K562 (cell line): ENCODE measurements at regions not wholly inside any gene's neighbourhood (a gene's known extent, or its start where the extent isn't known, plus 50 kb on each side); places are given as distances from the start of the nearest gene placed in this dataset.

Experiments used
- ATAC-seq: fragments of 200-7000 bp; cut with Tn5 transposase; 3 replicates; pipeline ENCODE4 v1.9.1; 2020; ENCODE audit warnings: moderate library complexity
- BruUV-seq: library from RNA; stranded (reverse); fragments of 400-500 nt; replicated peaks from 2 replicates; lab custom pipeline; 2021; lab: Mats Ljungman, UMichigan
- CTCF ChIA-PET: fragments of 300-600 bp; formaldehyde crosslinking; extraction: SDS; loops from one replicate; lab custom pipeline; 2021; ENCODE audit warnings: low intra/inter-chr PET ratio; lab: Yijun Ruan, JAX
- POLR2A ChIA-PET: fragments of 300-600, 350-650 bp; sonication (Branson Sonifier 250); formaldehyde crosslinking; extraction: SDS; loops from one replicate; lab custom pipeline; 2021; ENCODE audit warnings: antibody characterized with exemption, inconsistent platforms; lab: Yijun Ruan, JAX
- DNase-seq, 4 experiments: peaks; one replicate each; pipeline versions ENCODE4 v3.0.0 to v3.0.0-alpha.2; 2011 to 2018; ENCODE audit warnings: low spot score in 3 of 4, mixed read lengths in 3 of 4; ENCODE audit errors: extremely low read depth in 1 of 4
- FAIRE-seq: peaks from 2 replicates; lab custom pipeline; 2011; peaks lifted over from hg19 to GRCh38; lab: Jason Lieb, UNC
- H2AFZ ChIP-seq: 2 replicates; pipeline ENCODE4 v1.6.0; 2011; ENCODE audit warnings: low read depth, low read length, control low read depth, inconsistent platforms
- H3K27ac ChIP-seq: fragments of 200-600 bp; 3 replicates; pipeline ENCODE4 v1.8.0; 2011; ENCODE audit warnings: low read depth, mild to moderate bottlenecking, control low read depth, inconsistent platforms, low read length, moderate library complexity, mixed read lengths; ENCODE audit errors: extremely low read depth
- H3K27me3 ChIP-seq, 2 experiments: fragments of 300-600 bp in 1 of 2; 2 replicates in 1 of 2; 3 replicates in 1 of 2; pipeline versions ENCODE4 v1.6.0 to v1.8.0; 2011; ENCODE audit warnings: inconsistent platforms in 2 of 2, low read length in 2 of 2, mild to moderate bottlenecking in 1 of 2, mixed read lengths in 1 of 2, moderate library complexity in 1 of 2; ENCODE audit not compliant: control insufficient read depth in 2 of 2, insufficient read depth in 2 of 2
- H3K36me3 ChIP-seq: fragments of 300-600 bp; 3 replicates; pipeline ENCODE4 v1.8.0; 2011; ENCODE audit warnings: mild to moderate bottlenecking, low read length, inconsistent platforms; ENCODE audit not compliant: control insufficient read depth, insufficient read depth
- H3K4me1 ChIP-seq, 2 experiments: fragments of 200-600 bp in 1 of 2; replicated peaks in 1 of 2; 2 replicates in 1 of 2; 3 replicates in 1 of 2; pipeline versions ENCODE4 v1.5.1 to v1.8.0; 2011; ENCODE audit warnings: inconsistent platforms in 2 of 2, low read length in 2 of 2, mild to moderate bottlenecking in 1 of 2, mixed read lengths in 1 of 2, moderate library complexity in 1 of 2; ENCODE audit not compliant: control insufficient read depth in 2 of 2, insufficient read depth in 2 of 2
- H3K4me2 ChIP-seq: 2 replicates; pipeline ENCODE4 v1.6.1; 2011; ENCODE audit warnings: low read length, control low read depth, inconsistent platforms, mixed read lengths; ENCODE audit not compliant: insufficient read depth
- H3K4me3 ChIP-seq: fragments of 200-600 bp; sonication (generic), shearing (Covaris generic); 2 replicates; pipeline ENCODE4 v1.5.1; 2016; ENCODE audit warnings: control low read depth, inconsistent platforms
- H3K79me2 ChIP-seq: fragments of 200-600 bp; 3 replicates; pipeline ENCODE4 v1.8.0; 2011; ENCODE audit warnings: low read length, inconsistent platforms; ENCODE audit not compliant: control insufficient read depth, insufficient read depth
- H3K9ac ChIP-seq, 2 experiments: 2 replicates each; pipeline versions ENCODE4 v1.6.0 to v1.6.1; 2011; ENCODE audit warnings: low read depth in 2 of 2, low read length in 2 of 2, control low read depth in 1 of 2, inconsistent platforms in 1 of 2, mild to moderate bottlenecking in 1 of 2, mixed read lengths in 1 of 2; ENCODE audit not compliant: insufficient read depth in 1 of 2
- H3K9me1 ChIP-seq: one replicate; pipeline ENCODE4 v1.6.0; 2011; ENCODE audit warnings: inconsistent platforms, mild to moderate bottlenecking, low read length, moderate library complexity; ENCODE audit not compliant: control insufficient read depth, insufficient read depth
- H3K9me3 ChIP-seq: replicated peaks from 2 replicates; pipeline ENCODE4 v1.5.1; 2011; ENCODE audit warnings: low read depth, low read length, inconsistent platforms; ENCODE audit not compliant: control insufficient read depth, insufficient read depth
- H4K20me1 ChIP-seq: replicated peaks from 2 replicates; pipeline ENCODE4 v1.6.1; 2011; ENCODE audit warnings: low read length, inconsistent platforms, mixed read lengths; ENCODE audit not compliant: control insufficient read depth, insufficient read depth
- AFF4 ChIP-seq: sonication (generic); formaldehyde crosslinking; IDR thresholded peaks from 2 replicates; pipeline ENCODE4 v1.8.0; 2023; ENCODE audit warnings: mild to moderate bottlenecking, missing genetic modification reagents
- ATF7 ChIP-seq: fragments of 450-650 bp; IDR thresholded peaks from 2 replicates; pipeline ENCODE4 v1.7.1; 2014; ENCODE audit warnings: mild to moderate bottlenecking, moderate library complexity
- C11orf30 ChIP-seq: fragments of 450-650 bp; IDR thresholded peaks from 2 replicates; pipeline ENCODE4 v1.6.1; 2016; ENCODE audit warnings: low read depth, mild to moderate bottlenecking
- CHD1 ChIP-seq: fragments of 200-600 bp; sonication (generic); IDR thresholded peaks from one replicate; pipeline ENCODE4 v1.6.1; 2012; ENCODE audit warnings: mild to moderate bottlenecking, moderate library complexity, low read length, inconsistent platforms
- CREBBP ChIP-seq: IDR thresholded peaks from one replicate; pipeline ENCODE4 v1.6.1; 2012; ENCODE audit warnings: low read depth, mild to moderate bottlenecking, control low read depth, inconsistent platforms, low read length
- DPF2 ChIP-seq: fragments of 450-650 bp; IDR thresholded peaks from 2 replicates; pipeline ENCODE4 v1.6.1; 2016
- ESRRA ChIP-seq: fragments of 450-650 bp; IDR thresholded peaks from 2 replicates; pipeline ENCODE4 v1.6.1; 2014; ENCODE audit warnings: low read depth, mild to moderate bottlenecking, moderate library complexity, borderline replicate concordance
- GATA2 ChIP-seq: sonication (generic); formaldehyde crosslinking; IDR thresholded peaks from 2 replicates; pipeline ENCODE4 v1.4.0; 2020; ENCODE audit warnings: mild to moderate bottlenecking, missing genetic modification reagents
- HDAC3 ChIP-seq: fragments of 450-650 bp; IDR thresholded peaks from 2 replicates; pipeline ENCODE4 v1.6.1; 2018; ENCODE audit warnings: borderline replicate concordance, mild to moderate bottlenecking, moderate library complexity; ENCODE audit not compliant: partially characterized antibody
- HOXB6 ChIP-seq: fragments of 250-450 bp; sonication (Bioruptor Pico); IDR thresholded peaks from 2 replicates; pipeline ENCODE4 v1.5.1; 2022; ENCODE audit warnings: mild to moderate bottlenecking, borderline replicate concordance
- KAT7 ChIP-seq: sonication (generic); formaldehyde crosslinking; IDR thresholded peaks from 2 replicates; pipeline ENCODE4 v1.8.0; 2022; ENCODE audit warnings: missing genetic modification reagents, mild to moderate bottlenecking, borderline replicate concordance
- NFATC3 ChIP-seq: fragments of 450-650 bp; IDR thresholded peaks from 2 replicates; pipeline ENCODE4 v1.6.1; 2017; ENCODE audit warnings: mild to moderate bottlenecking
- NR4A1 ChIP-seq, 2 experiments: fragments of 250-450 bp in 1 of 2; fragments of 450-650 bp in 1 of 2; sonication (Bioruptor Pico) in 1 of 2; IDR thresholded peaks; 2 replicates each; pipeline versions ENCODE4 v1.4.0 to v1.6.1; 2016 to 2020; ENCODE audit warnings: mild to moderate bottlenecking in 2 of 2, missing compliant biosample characterization in 1 of 2, missing genetic modification characterization in 1 of 2, moderate library complexity in 1 of 2
- POLR3G ChIP-seq: IDR thresholded peaks from 2 replicates; pipeline ENCODE4 v1.6.1; 2011; ENCODE audit not compliant: insufficient read length, insufficient replicate concordance; ENCODE audit errors: extremely low read depth
- RBM15 ChIP-seq: fragments of 200-400 bp; formaldehyde crosslinking; IDR thresholded peaks from 2 replicates; pipeline ENCODE4 v1.6.1; 2018; ENCODE audit warnings: mild to moderate bottlenecking, low read length, moderate library complexity; ENCODE audit not compliant: insufficient read depth
- SMAD1 ChIP-seq: fragments of 150-350 bp; IDR thresholded peaks from 2 replicates; pipeline ENCODE4 v1.6.1; 2014; ENCODE audit warnings: low read length, low read depth; ENCODE audit not compliant: partially characterized antibody
- TCF7 ChIP-seq: sonication (generic); IDR thresholded peaks from 2 replicates; pipeline ENCODE4 v1.6.1; 2016; ENCODE audit warnings: antibody characterized with exemption, borderline replicate concordance
- THRB ChIP-seq: fragments of 450-650 bp; formaldehyde crosslinking; conservative IDR thresholded peaks from 2 replicates; pipeline ENCODE4 v1.4.0; 2022; ENCODE audit warnings: mild to moderate bottlenecking, missing genetic modification characterization
- ZNF3 ChIP-seq: fragments of 250-450 bp; sonication (Bioruptor Pico); IDR thresholded peaks from 2 replicates; pipeline ENCODE4 v1.5.0; 2021; ENCODE audit warnings: mild to moderate bottlenecking, moderate library complexity
- WGBS: fragments of 100-300 bp; shearing (Covaris generic); methylation state at CpG from one replicate; pipeline ENCODE4 v1.1.6; 2016; ENCODE audit warnings: low coverage, mixed read lengths; ENCODE audit not compliant: insufficient coverage; ENCODE audit errors: missing lambda C conversion rate; 5-methylcytosine and 5-hydroxymethylcytosine counted together
- in situ Hi-C: fragments of 300-500 bp; cut with MboI; formaldehyde crosslinking; loops from 4 replicates; pipeline ENCODE4 v1.15.0; 2018; ENCODE audit warnings: inconsistent platforms, mixed read lengths
- intact Hi-C: fragments of 100-400 bp; cut with micrococcal nuclease; formaldehyde crosslinking; loops from 2 replicates; pipeline ENCODE4 v1.14.2; 2022

- H3K27me3 ChIP-seq = no peaks in the 10 kb centered on the region; a peak in 1 of 5 replicates
- H3K9me1 ChIP-seq = no peaks in the 10 kb centered on the region
- no peak overlapping the region for H3K4me3 ChIP-seq
- no peak overlapping the region for H3K4me2 ChIP-seq
- DNase-seq (no peak), ATAC-seq (no peak), FAIRE-seq (no peak)
- no peaks in the 10 kb centered on the region for H3K36me3 ChIP-seq
- 1% methylated on average over 7 of the region's 7 CpGs for WGBS
- CTCF ChIA-PET = no interaction called here
- no peaks in the 10 kb centered on the region for H4K20me1 ChIP-seq
- BruUV-seq = no TSS peak
- H3K9me3 ChIP-seq = no peaks in the 10 kb centered on the region
- H3K79me2 ChIP-seq = no peaks in the 10 kb centered on the region
- intact Hi-C loops (no loop called here), in situ Hi-C loops (no loop called here)
- POLR2A ChIA-PET = no interaction called here
- H3K4me1 ChIP-seq = no peaks in the 10 kb centered on the region
- TF ChIP-seq CREBBP (no peak), HOXB6 (CRISPR knock-in tag) (no peak), TCF7 (no peak), THRB (CRISPR knock-in tag) (no peak), AFF4 (CRISPR knock-in tag) (no peak), SMAD1 (no peak), RBM15 (no peak), C11orf30 (no peak), ATF7 (no peak), NFATC3 (no peak), POLR3G (no peak), GATA2 (CRISPR knock-in tag) (no peak), KAT7 (no peak), ZNF3 (CRISPR knock-in tag) (no peak), CHD1 (no peak), DPF2 (no peak), NR4A1 (CRISPR knock-in tag; IDR thresholded peaks at IDR 0.05) (no peak), NR4A1 (tag; IDR thresholded peaks at IDR 0.05) (no peak), ESRRA (no peak), HDAC3 (no peak)
- H2AFZ ChIP-seq = no peak overlapping the region
- H3K9ac ChIP-seq = no peak overlapping the region
- no peak overlapping the region for H3K27ac ChIP-seq
Observed at GRCh38 chr9:722388-722980, 119.0 kb upstream of the DMRT1 start.
